ENCODE measurements at regions not wholly inside any gene's neighbourhood (a gene's known extent, or its start where the extent isn't known, plus 50 kb on each side); places are given as distances from the start of the nearest gene placed in this dataset.

DNA sequence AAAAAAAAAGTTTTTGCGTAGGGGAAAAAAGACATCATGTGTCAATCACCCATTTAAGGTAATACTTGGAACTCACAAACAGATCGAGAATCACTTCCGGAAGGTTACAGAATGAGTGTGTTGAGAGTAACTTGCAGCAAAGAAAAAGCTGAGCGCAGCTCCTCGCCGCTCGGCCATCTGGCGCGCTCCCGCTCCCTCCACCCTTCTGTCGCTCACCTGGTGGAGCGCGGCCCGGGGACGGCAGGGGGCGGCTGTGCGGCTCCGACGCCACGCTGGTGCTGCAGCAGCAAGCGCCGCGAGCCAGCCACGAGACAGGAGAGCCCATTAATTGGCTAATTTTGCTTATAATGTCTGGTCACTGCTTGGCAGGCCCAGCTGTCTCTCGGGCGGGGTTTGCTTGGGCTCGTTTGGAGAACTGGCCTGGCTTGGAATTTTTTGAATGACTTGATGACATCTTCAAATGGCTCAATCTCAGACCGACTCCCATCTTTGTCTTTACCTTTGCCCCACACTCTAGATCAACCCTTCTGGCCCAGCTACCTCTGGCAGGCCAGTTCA is 601.8 kb downstream of the CCDC171 start:
- DNase-seq (ENCODE audit: low spot score in 2 of 2) = peak; percentile 49 to 79
- no peaks in the 10 kb centered on the region; the same call in 1 of the 2 replicates for H3K4me1 ChIP-seq
- peak overlapping the region; percentile 2 for H3K4me3 ChIP-seq
- in situ Hi-C loops (cut with MboI; ENCODE audit: low sequenced_read_pairs) = no loop called here
- H3K27me3 ChIP-seq (ENCODE audit: low read depth) = no peaks in the 10 kb centered on the region
- no peaks in the 10 kb centered on the region for H3K36me3 ChIP-seq (replicated peaks)
- no peaks in the 10 kb centered on the region for H3K9me3 ChIP-seq

GRCh38 chr9:16155878-16156277 is 603.0 kb downstream of the CCDC171 start:
- no peaks in the 10 kb centered on the region for H3K36me3 ChIP-seq (replicated peaks)
- DNase-seq (ENCODE audit: low spot score in 2 of 2) = no peak
- H3K4me1 ChIP-seq = no peaks in the 10 kb centered on the region; the same call in 1 of the 2 replicates
- in situ Hi-C loops (cut with MboI; ENCODE audit: low sequenced_read_pairs) = no loop called here
- H3K4me3 ChIP-seq = no peak overlapping the region
- no peaks in the 10 kb centered on the region for H3K27me3 ChIP-seq (ENCODE audit: low read depth)
- H3K9me3 ChIP-seq = no peaks in the 10 kb centered on the region

DNA sequence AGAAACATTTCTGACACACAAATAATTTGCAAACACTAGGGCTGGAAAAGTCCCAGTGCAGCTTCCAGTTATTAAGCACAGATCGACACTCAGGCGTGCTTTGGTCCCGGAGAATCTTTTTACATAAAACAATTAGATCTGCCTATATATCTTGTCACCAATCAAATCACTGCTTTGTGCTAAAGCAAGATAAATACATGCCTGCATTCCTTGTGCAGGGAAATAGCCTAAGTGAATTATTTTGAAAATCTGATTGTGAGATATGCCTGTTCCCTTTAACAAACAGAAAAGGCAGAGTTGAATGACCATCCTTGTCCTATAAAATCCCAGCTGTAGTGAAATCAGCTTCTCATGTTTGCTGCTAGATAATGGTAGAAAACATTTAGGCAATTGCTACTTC is 604.4 kb downstream of the CCDC171 start:
- Histone ChIP-seq H3K27me3 (ENCODE audit: low read depth) (no peaks in the 10 kb centered on the region), H3K36me3 (replicated peaks) (no peaks in the 10 kb centered on the region), H3K4me3 (no peak overlapping the region), H3K9me3 (no peaks in the 10 kb centered on the region), H3K4me1 (no peaks in the 10 kb centered on the region; the same call in 1 of the 2 replicates)
- DNase-seq (ENCODE audit: low spot score in 2 of 2) = no peak
- in situ Hi-C loops (cut with MboI; ENCODE audit: low sequenced_read_pairs) = no loop called here

DNA sequence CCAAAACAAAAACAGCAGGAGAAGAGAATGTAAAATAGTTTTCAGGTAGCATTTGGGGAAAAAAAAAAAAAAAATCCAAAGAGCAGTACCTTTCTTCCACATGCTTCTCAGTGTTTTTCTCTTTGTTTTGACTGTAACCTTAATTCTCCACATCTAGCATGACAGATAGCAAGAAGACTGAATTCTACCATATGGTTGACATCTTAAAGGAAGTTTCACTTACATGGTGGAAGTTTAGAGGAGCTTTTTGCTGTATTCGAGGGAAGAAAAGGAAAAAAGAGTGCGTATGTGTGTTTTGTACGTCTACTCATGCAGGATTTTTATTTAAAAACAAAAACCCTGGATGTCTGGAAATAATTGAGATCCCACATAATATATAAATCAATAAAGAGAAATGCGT is 604.8 kb downstream of the CCDC171 start:
- DNase-seq (ENCODE audit: low spot score in 2 of 2) = no peak
- Histone ChIP-seq H3K4me3 (no peak overlapping the region), H3K36me3 (replicated peaks) (no peaks in the 10 kb centered on the region), H3K9me3 (no peaks in the 10 kb centered on the region), H3K4me1 (no peaks in the 10 kb centered on the region; the same call in 1 of the 2 replicates), H3K27me3 (ENCODE audit: low read depth) (no peaks in the 10 kb centered on the region)
- in situ Hi-C loops (cut with MboI; ENCODE audit: low sequenced_read_pairs) = no loop called here

GRCh38 chr9:16158093-16158492 is 605.2 kb downstream of the CCDC171 start:
- no peak overlapping the region for H3K4me3 ChIP-seq
- in situ Hi-C loops (cut with MboI; ENCODE audit: low sequenced_read_pairs) = no loop called here

DNA sequence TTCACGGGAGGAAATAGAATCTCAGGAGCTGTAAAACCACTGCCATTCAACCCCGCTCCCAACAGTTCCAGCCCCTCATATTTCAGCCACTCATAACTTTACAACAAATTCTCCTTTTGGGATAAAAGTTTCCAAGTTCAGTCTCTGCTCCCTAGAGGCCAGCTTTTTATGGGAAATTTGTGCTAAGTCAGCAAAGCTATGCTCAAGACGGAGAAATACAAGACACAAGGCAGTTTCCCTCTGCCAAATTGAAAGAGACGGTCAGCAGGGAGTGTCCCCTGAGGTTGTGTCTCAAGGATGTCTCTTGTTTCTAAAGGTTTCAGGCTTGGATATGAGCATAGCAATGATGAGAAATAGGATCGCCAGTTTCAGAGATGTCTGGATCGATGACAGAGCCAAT is 608.6 kb downstream of the CCDC171 start:
- in situ Hi-C loops (cut with MboI; ENCODE audit: low sequenced_read_pairs) = no loop called here

More at GRCh38 chr9:16158093-16158492, 605.2 kb downstream of the CCDC171 start:
- no peak for DNase-seq (ENCODE audit: low spot score in 2 of 2)
- Histone ChIP-seq H3K4me1 (no peaks in the 10 kb centered on the region; the same call in 1 of the 2 replicates), H3K27me3 (ENCODE audit: low read depth) (no peaks in the 10 kb centered on the region), H3K9me3 (no peaks in the 10 kb centered on the region), H3K36me3 (replicated peaks) (no peaks in the 10 kb centered on the region)

GRCh38 chr9:16170119-16170518 is 617.3 kb downstream of the CCDC171 start:
- in situ Hi-C loops (cut with MboI; ENCODE audit: low sequenced_read_pairs) = no loop called here
- H3K4me1 ChIP-seq = no peaks in the 10 kb centered on the region

More for the DNA sequence above, 608.6 kb downstream of the CCDC171 start:
- Histone ChIP-seq H3K4me3 (no peak overlapping the region), H3K4me1 (no peaks in the 10 kb centered on the region), H3K36me3 (replicated peaks) (no peaks in the 10 kb centered on the region), H3K9me3 (no peaks in the 10 kb centered on the region), H3K27me3 (ENCODE audit: low read depth) (no peaks in the 10 kb centered on the region)
- no peak for DNase-seq (ENCODE audit: low spot score in 2 of 2)

GRCh38 chr9:16171911-16172310 is 619.1 kb downstream of the CCDC171 start:
- DNase-seq (ENCODE audit: low spot score in 2 of 2) = no peak
- Histone ChIP-seq H3K9me3 (no peaks in the 10 kb centered on the region), H3K36me3 (replicated peaks) (no peaks in the 10 kb centered on the region), H3K4me1 (no peaks in the 10 kb centered on the region), H3K4me3 (no peak overlapping the region), H3K27me3 (ENCODE audit: low read depth) (no peaks in the 10 kb centered on the region)
- in situ Hi-C loops (cut with MboI; ENCODE audit: low sequenced_read_pairs) = no loop called here

More at GRCh38 chr9:16170119-16170518, 617.3 kb downstream of the CCDC171 start:
- no peaks in the 10 kb centered on the region for H3K9me3 ChIP-seq
- no peaks in the 10 kb centered on the region for H3K36me3 ChIP-seq (replicated peaks)
- no peak for DNase-seq (ENCODE audit: low spot score in 2 of 2)
- no peak overlapping the region for H3K4me3 ChIP-seq
- H3K27me3 ChIP-seq (ENCODE audit: low read depth) = no peaks in the 10 kb centered on the region

DNA sequence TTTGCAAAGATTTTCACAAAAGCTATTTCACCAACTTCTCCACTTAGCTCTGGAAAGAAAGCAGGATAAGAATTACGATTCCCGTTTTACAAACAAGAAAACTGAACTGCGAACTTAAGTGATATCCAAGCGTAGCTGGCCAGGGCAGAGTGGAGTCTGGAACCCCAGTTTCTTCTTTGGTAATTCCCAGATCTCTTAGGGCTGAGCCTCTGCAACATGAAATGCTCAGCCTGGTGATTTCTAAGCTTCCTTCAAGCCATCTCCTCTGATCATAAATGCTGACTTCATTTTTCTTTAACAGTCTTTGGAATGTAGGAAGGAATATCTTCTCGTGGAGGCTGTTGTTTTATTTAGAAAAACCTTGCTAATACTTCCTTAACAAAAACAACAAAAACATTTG is 620.0 kb downstream of the CCDC171 start:
- no peaks in the 10 kb centered on the region for H3K9me3 ChIP-seq
- H3K4me1 ChIP-seq = no peaks in the 10 kb centered on the region
- no peaks in the 10 kb centered on the region for H3K27me3 ChIP-seq (ENCODE audit: low read depth)
- in situ Hi-C loops (cut with MboI; ENCODE audit: low sequenced_read_pairs) = no loop called here
- H3K36me3 ChIP-seq (replicated peaks) = no peaks in the 10 kb centered on the region
- no peak overlapping the region for H3K4me3 ChIP-seq
- DNase-seq (ENCODE audit: low spot score in 2 of 2) = no peak

DNA sequence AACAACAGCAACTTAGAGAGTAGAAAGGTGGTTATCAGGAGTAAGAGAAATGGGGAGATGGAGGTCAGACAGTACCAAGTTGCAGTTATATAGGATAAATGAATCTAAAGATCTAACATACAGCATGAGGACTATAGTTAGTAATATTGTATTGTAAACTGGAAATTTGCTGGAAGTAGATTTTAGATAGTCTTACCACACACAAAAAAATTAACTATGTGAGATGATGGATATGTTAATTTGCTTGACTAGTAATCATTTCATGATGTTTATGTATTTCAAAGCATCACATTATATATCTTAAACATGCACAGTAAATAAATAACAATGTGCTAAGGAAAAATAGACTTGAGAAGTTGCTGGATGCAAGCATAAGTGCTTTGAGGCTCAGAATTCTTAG is 622.1 kb downstream of the CCDC171 start:
- Histone ChIP-seq H3K4me1 (no peaks in the 10 kb centered on the region), H3K9me3 (no peaks in the 10 kb centered on the region), H3K36me3 (replicated peaks) (no peaks in the 10 kb centered on the region), H3K4me3 (no peak overlapping the region), H3K27me3 (ENCODE audit: low read depth) (no peaks in the 10 kb centered on the region)
- DNase-seq (ENCODE audit: low spot score in 2 of 2) = no peak
- in situ Hi-C loops (cut with MboI; ENCODE audit: low sequenced_read_pairs) = no loop called here

- no peaks in the 10 kb centered on the region for H3K36me3 ChIP-seq (replicated peaks)
- H3K9me3 ChIP-seq = no peaks in the 10 kb centered on the region
- DNase-seq (ENCODE audit: low spot score in 2 of 2) = no peak
- H3K4me3 ChIP-seq = no peak overlapping the region
- in situ Hi-C loops (cut with MboI; ENCODE audit: low sequenced_read_pairs) = no loop called here
- no peaks in the 10 kb centered on the region for H3K27me3 ChIP-seq (ENCODE audit: low read depth)
- H3K4me1 ChIP-seq = no peaks in the 10 kb centered on the region
Observed at GRCh38 chr9:16175461-16175860, 622.6 kb downstream of the CCDC171 start.

- Histone ChIP-seq H3K4me3 (no peak overlapping the region), H3K27me3 (ENCODE audit: low read depth) (no peaks in the 10 kb centered on the region), H3K4me1 (no peaks in the 10 kb centered on the region), H3K9me3 (no peaks in the 10 kb centered on the region), H3K36me3 (replicated peaks) (no peaks in the 10 kb centered on the region)
- DNase-seq (ENCODE audit: low spot score in 2 of 2) = no peak
- in situ Hi-C loops (cut with MboI; ENCODE audit: low sequenced_read_pairs) = no loop called here
Observed at GRCh38 chr9:16178294-16178693, 625.5 kb downstream of the CCDC171 start.

GRCh38 chr9:16179566-16179965 is 626.7 kb downstream of the CCDC171 start:
- DNase-seq (ENCODE audit: low spot score in 2 of 2) = no peak
- in situ Hi-C loops (cut with MboI; ENCODE audit: low sequenced_read_pairs) = no loop called here

GRCh38 chr9:16180091-16180490 is 627.2 kb downstream of the CCDC171 start:
- Histone ChIP-seq H3K27me3 (ENCODE audit: low read depth) (no peaks in the 10 kb centered on the region), H3K4me3 (no peak overlapping the region), H3K9me3 (no peaks in the 10 kb centered on the region), H3K4me1 (no peaks in the 10 kb centered on the region), H3K36me3 (replicated peaks) (no peaks in the 10 kb centered on the region)
- DNase-seq (ENCODE audit: low spot score in 2 of 2) = no peak
- in situ Hi-C loops (cut with MboI; ENCODE audit: low sequenced_read_pairs) = no loop called here

More at GRCh38 chr9:16179566-16179965, 626.7 kb downstream of the CCDC171 start:
- H3K4me3 ChIP-seq = no peak overlapping the region
- H3K36me3 ChIP-seq (replicated peaks) = no peaks in the 10 kb centered on the region
- no peaks in the 10 kb centered on the region for H3K4me1 ChIP-seq
- H3K9me3 ChIP-seq = no peaks in the 10 kb centered on the region
- H3K27me3 ChIP-seq (ENCODE audit: low read depth) = no peaks in the 10 kb centered on the region

DNA sequence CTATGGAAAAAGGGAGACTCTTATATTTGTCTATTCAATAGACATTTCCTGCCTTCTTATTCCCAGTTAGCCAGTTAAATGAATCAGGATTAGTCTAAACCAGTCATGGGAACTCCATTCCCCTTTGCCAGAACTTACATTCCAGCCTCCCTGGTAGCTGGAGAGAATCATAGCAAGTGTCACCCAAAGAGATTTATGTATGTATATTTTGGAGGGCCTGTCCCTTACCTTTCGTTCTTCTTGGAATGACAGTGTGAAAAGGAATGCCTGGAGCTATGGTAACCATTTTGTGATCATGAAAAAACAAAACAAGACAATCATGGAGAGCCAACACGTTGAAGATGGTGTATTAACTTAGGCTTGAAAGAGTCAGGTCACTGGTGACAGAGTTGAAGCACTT is 627.7 kb downstream of the CCDC171 start:
- Histone ChIP-seq H3K4me3 (no peak overlapping the region), H3K9me3 (no peaks in the 10 kb centered on the region), H3K36me3 (replicated peaks) (no peaks in the 10 kb centered on the region), H3K27me3 (ENCODE audit: low read depth) (no peaks in the 10 kb centered on the region), H3K4me1 (no peaks in the 10 kb centered on the region)
- no peak for DNase-seq (ENCODE audit: low spot score in 2 of 2)
- in situ Hi-C loops (cut with MboI; ENCODE audit: low sequenced_read_pairs) = no loop called here
